ENCODE measurements at regions not wholly inside any gene's neighbourhood (a gene's known extent, or its start where the extent isn't known, plus 50 kb on each side); places are given as distances from the start of the nearest gene placed in this dataset.

DNA sequence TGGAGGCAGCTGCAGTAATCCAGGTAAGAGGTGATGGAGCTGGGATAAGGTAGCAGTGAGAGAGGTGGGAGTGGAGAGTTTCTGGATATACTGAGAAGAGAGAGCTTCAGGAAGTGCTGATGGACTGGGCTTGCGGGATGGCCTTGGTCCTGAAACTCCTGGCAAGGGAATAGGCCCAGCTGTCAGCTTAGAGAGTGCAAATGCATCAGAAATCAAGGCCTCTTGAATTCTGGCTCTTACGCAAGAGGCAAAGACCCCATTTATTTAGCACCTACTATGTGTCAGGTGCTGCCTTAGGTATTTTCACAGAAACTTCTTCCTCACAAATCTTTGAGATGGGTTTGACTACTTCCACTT lies 227.2 kb upstream of the MAP3K1 start:
- TF ChIP-seq EZH2 (IDR thresholded peaks at IDR 0.05; ENCODE audit: borderline replicate concordance, low read depth, low read length, poor library complexity, severe bottlenecking): no peak
- TF ChIP-seq, protein P1, sequence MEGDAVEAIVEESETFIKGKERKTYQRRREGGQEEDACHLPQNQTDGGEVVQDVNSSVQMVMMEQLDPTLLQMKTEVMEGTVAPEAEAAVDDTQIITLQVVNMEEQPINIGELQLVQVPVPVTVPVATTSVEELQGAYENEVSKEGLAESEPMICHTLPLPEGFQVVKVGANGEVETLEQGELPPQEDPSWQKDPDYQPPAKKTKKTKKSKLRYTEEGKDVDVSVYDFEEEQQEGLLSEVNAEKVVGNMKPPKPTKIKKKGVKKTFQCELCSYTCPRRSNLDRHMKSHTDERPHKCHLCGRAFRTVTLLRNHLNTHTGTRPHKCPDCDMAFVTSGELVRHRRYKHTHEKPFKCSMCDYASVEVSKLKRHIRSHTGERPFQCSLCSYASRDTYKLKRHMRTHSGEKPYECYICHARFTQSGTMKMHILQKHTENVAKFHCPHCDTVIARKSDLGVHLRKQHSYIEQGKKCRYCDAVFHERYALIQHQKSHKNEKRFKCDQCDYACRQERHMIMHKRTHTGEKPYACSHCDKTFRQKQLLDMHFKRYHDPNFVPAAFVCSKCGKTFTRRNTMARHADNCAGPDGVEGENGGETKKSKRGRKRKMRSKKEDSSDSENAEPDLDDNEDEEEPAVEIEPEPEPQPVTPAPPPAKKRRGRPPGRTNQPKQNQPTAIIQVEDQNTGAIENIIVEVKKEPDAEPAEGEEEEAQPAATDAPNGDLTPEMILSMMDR (conservative IDR thresholded peaks at IDR 0.05; ENCODE audit: low read depth, low read length): no peak
- no peaks in the 10 kb centered on the region for H3K36me3 ChIP-seq (ENCODE audit: insufficient read depth, low read length, poor library complexity, severe bottlenecking)
- DNase-seq (ENCODE audit: low spot score): no peak
- no TSS peak for BruUV-seq (replicated peaks)
- peaks cover 18% of the 10 kb centered on the region for H3K27me3 ChIP-seq (replicated peaks; ENCODE audit: insufficient read depth, low read depth, low read length, poor library complexity)
- no peaks in the 10 kb centered on the region for H3K9me3 ChIP-seq (ENCODE audit: low read depth, low read length, poor library complexity, severe bottlenecking)
- intact Hi-C loops (cut with micrococcal nuclease; ENCODE audit: unreplicated experiment): no loop called here
- H3K4me3 ChIP-seq (ENCODE audit: low read depth, low read length, poor library complexity, severe bottlenecking): no peak overlapping the region
- ChIA-PET POLR2A (ENCODE audit: low non-redundant PET) (no interaction called here), CTCF (no interaction called here)
- H3K4me1 ChIP-seq (ENCODE audit: insufficient read depth, low read length, poor library complexity, severe bottlenecking): no peaks in the 10 kb centered on the region
- H3K27ac ChIP-seq (ENCODE audit: low read depth, low read length, poor library complexity, severe bottlenecking): no peak overlapping the region

DNA sequence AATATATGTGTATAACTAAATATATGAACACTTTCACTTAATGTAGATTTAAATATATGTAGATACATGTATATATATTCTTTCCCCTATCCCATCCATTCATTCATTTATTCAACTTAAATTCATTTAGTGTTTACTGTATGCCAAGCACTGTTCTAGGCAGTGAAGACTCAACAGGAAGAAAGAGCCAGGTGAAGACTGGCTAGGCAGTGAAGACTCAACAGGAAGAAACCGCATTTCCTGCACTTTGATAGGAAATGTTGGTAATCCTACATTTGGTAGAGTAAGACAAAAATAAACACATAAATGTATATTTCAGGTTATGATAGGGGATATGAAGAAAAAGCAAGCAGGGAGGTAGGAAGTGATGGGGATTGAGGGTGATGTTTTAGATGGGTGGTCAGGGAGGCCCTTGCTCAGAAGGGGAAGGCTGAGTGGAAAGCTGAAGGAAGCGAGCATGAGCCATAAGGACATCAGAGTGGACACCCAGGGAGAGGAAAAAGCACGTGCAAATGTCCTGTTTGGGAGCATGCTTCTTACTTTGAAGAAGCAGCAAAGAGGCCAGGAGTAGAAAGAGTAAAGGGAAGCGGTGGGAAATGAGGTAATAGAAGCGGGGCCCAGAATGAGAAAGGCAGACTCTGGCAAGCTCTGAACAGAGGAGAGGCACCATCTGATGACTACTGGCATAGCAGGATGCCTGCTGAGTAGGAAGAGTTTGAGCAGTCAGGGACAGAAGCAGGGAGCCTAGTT lies 227.8 kb upstream of the MAP3K1 start:
- Histone ChIP-seq H3K9me3 (ENCODE audit: low read depth, low read length, poor library complexity, severe bottlenecking) (no peaks in the 10 kb centered on the region), H3K4me3 (ENCODE audit: low read depth, low read length, poor library complexity, severe bottlenecking) (no peak overlapping the region), H3K27ac (ENCODE audit: low read depth, low read length, poor library complexity, severe bottlenecking) (no peak overlapping the region), H3K27me3 (replicated peaks; ENCODE audit: insufficient read depth, low read depth, low read length, poor library complexity) (peaks cover 18% of the 10 kb centered on the region), H3K36me3 (ENCODE audit: insufficient read depth, low read length, poor library complexity, severe bottlenecking) (no peaks in the 10 kb centered on the region), H3K4me1 (ENCODE audit: insufficient read depth, low read length, poor library complexity, severe bottlenecking) (no peaks in the 10 kb centered on the region)
- ChIA-PET POLR2A (ENCODE audit: low non-redundant PET) (no interaction called here), CTCF (no interaction called here)
- no peak for DNase-seq (ENCODE audit: low spot score)
- intact Hi-C loops (cut with micrococcal nuclease; ENCODE audit: unreplicated experiment): no loop called here
- TF ChIP-seq EZH2 (IDR thresholded peaks at IDR 0.05; ENCODE audit: borderline replicate concordance, low read depth, low read length, poor library complexity, severe bottlenecking): no peak
- TF ChIP-seq, protein P1 (conservative IDR thresholded peaks at IDR 0.05; ENCODE audit: low read depth, low read length): no peak
- BruUV-seq (replicated peaks): no TSS peak

DNA sequence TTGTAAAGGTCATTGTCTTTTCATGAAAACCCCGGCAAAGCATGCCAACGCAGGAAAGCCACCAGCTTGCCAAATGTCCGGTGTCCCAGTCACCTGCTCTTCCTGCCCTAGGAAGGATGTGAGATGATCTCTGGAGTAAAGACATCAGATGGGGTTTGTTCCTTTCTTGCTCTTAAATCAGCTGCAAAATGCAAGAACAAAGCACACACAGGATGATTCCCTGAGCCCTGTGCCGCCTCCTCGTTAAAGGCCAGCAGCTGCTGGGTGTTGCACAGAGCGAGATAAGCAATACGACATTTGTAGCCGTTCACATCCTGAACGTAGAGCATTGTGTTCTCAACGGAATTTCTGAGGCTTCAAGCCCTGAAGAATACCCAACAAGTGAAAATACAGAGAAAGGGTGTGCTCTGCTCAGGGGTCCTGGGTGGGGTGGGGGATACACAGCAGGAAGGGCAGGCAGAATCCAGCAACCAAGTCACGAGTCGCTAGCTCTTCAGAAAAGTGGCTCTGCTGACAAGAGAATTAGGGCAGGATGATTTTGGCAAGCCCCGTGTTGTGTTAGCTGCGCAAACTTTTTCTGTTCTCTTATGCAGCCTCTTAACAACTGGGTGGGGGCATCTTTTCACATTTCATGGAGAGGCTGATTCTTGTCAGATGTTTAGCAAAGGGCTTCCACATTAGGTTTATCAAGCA lies 229.2 kb upstream of the MAP3K1 start:
- Histone ChIP-seq H3K4me3 (ENCODE audit: low read depth, low read length, poor library complexity, severe bottlenecking) (no peak overlapping the region), H3K9me3 (ENCODE audit: low read depth, low read length, poor library complexity, severe bottlenecking) (no peaks in the 10 kb centered on the region), H3K36me3 (ENCODE audit: insufficient read depth, low read length, poor library complexity, severe bottlenecking) (no peaks in the 10 kb centered on the region), H3K4me1 (ENCODE audit: insufficient read depth, low read length, poor library complexity, severe bottlenecking) (no peaks in the 10 kb centered on the region), H3K27ac (ENCODE audit: low read depth, low read length, poor library complexity, severe bottlenecking) (no peak overlapping the region), H3K27me3 (replicated peaks; ENCODE audit: insufficient read depth, low read depth, low read length, poor library complexity) (peaks cover 18% of the 10 kb centered on the region)
- no TSS peak for BruUV-seq (replicated peaks)
- ChIA-PET POLR2A (ENCODE audit: low non-redundant PET) (no interaction called here), CTCF (no interaction called here)
- intact Hi-C loops (cut with micrococcal nuclease; ENCODE audit: unreplicated experiment): no loop called here
- TF ChIP-seq, protein P1 (conservative IDR thresholded peaks at IDR 0.05; ENCODE audit: low read depth, low read length): no peak
- no peak for TF ChIP-seq EZH2 (IDR thresholded peaks at IDR 0.05; ENCODE audit: borderline replicate concordance, low read depth, low read length, poor library complexity, severe bottlenecking)
- no peak for DNase-seq (ENCODE audit: low spot score)
